DMS 273 (cell line): ENCODE measurements at regions not wholly inside any gene's neighbourhood (a gene's known extent, or its start where the extent isn't known, plus 50 kb on each side); places are given as distances from the start of the nearest gene placed in this dataset.

Source experiments
- DNase-seq: peaks from one replicate; lab custom pipeline; 2025; ENCODE audit not compliant: unreplicated experiment; lab: John Stamatoyannopoulos, UW

GRCh38 chr18:24875286-24875685, 414.8 kb downstream of the HRH4 start:
- no peak for DNase-seq

DNA sequence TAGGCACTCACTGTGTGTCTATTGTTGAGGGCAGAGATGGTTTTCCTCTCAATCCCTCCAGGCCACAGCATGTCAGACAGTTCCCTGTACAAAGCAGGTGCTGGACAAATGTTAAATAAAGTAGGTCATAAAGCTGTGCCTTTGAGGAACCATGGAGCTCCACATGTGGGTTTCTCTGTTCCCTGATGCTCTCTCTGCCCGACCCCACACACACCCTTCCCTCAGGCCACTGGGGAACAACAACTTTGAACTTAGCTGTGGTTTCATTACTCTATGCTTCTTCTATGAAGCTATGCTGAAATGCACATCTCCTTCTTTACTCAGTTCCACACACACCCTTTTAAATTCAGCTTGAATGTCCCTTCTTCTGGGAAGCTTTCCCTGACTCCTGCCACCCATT, 415.3 kb downstream of the HRH4 start:
- DNase-seq: no peak

- no peak for DNase-seq
These were observed 415.8 kb downstream of the HRH4 start for GRCh38 chr18:24876266-24876665.

DNA sequence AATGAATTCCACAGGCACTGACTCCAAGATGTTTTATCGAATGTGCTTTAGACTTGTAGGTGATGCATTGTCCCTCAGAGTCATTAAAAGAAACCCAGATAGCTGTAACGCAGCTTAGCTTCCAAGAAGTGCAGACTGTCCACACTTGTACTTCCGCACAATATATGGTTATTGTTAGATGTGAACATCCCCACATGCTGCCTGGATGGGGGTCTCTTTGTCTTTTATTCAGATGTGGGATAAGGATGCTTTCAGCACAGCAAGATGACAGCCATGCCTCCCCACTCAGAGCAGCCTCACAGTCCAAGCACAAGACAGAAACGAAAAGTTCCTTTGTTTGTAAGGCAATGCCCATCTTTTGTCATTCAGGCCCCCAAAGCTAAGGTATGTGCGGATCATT, 416.6 kb downstream of the HRH4 start:
- no peak for DNase-seq

DNA sequence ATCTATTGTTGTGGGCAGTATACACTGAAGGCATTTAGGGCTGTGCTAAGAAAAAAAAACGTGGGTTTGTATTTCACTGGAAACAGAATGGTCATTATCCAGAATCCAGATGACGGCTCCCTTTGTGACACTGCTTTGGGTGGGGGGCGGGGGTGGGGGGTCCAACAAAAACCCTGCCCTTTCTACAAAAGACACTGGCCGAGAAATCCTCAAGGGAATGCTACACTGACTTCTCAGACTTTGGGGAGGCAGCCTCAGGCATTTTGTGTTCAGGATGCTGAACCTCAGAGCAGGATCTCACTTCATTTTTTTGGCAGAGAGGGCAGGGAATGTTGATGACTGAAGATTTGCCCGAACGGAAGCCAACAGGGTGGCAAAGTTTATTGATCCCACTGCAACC, 417.1 kb downstream of the HRH4 start:
- no peak for DNase-seq

GRCh38 chr18:24878289-24878688, 417.9 kb downstream of the HRH4 start:
- DNase-seq: peak; percentile 72

GRCh38 chr18:24885276-24885675, 424.8 kb downstream of the HRH4 start:
- no peak for DNase-seq

DNA sequence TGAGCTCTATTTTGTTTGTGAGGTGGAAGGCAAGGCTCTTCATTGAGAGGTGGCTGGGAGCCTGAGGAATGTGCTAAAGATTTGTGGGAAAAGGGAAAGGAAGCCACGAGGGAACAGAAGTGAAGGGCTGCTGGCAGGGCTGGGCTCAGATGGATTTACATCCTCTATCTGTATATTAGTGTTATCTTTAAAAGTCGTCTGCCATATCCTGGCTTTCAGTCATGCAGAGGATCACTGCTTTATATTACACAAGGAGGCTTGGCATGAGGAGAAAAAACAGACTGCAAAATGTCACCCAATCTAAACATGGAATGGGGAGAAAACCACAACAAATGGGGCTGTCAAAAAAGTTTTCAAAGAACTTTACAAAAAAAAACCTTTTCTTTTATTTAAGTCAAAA, 434.4 kb downstream of the HRH4 start:
- DNase-seq: no peak

DNA sequence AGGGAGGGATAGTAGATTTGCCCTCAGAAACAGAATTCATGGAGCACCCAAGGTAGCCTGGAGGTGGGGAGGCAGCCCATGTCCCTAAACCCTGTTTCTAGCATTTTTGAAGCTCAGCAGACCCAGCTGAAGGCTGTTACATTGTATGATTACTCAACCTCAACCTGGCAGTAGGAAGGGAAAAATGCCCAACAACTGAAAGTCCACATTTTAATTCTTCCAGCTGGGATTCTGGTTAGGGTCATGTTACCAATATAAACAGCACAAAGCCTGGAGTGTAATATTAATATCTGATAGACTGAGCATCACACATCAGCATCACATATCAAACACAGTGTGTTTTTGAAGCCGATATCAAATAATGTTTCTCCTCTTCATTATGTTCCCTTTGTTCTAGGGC, 437.0 kb downstream of the HRH4 start:
- no peak for DNase-seq

DNA sequence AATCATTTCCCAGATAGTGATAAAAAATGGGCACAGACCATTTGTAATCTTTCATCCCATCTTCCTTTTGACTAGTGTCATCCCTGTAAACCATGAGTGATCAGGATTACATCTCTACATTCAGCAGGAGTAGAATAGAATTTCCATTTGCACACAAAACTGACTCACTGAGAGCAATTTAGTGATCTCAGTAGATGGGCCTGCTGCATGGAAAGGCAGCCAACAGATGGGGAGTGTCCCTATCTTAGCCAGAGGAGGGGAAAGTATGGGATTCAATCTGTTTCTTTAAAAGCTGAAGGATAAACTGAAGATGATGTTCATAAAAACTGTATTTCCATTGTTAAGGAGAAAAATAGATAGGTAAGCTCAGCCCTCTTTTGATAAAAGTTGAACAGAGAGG, 441.7 kb downstream of the ZNF521 start:
- no peak for DNase-seq

- DNase-seq: peak; percentile 19
These were observed 438.3 kb downstream of the ZNF521 start for GRCh38 chr18:24913507-24914170.

DNA sequence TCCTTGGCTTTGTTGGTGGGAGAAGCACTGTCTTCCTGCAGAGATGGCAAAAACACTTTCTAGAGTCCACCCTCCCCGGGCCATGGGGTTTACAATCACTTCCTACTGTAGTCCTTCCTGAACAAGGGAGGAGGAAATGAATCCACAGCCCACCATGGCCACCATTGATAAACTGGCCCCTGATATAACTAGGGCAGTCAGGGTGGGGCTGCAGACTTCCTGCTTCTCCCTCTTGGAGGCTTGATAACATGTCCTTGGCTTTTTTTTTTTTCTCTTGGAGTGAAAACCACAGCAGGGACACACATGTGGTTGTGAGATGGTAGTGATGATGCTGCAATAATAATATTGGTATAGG, 437.8 kb downstream of the ZNF521 start:
- DNase-seq: no peak

- DNase-seq: no peak
These were observed 437.3 kb downstream of the ZNF521 start for GRCh38 chr18:24914685-24915084.

DNA sequence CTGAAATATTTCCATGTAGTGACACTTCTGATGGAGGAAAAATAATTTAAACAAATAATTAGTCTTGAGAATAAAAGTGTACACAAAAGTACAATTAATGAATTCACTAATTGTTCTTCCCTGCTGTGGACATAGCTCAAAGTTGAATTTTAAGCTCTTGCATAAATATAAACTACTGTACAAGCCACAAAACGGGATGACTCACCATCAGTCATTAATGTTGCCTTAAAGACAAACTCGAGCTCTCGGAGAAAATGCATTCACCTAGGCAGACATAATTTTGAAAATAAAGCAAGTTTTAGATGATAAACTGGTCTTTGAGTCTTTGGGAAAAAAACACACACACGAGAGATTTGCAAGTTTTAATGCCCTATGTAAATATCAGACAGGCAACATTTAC, 436.4 kb downstream of the ZNF521 start:
- DNase-seq: no peak

DNA sequence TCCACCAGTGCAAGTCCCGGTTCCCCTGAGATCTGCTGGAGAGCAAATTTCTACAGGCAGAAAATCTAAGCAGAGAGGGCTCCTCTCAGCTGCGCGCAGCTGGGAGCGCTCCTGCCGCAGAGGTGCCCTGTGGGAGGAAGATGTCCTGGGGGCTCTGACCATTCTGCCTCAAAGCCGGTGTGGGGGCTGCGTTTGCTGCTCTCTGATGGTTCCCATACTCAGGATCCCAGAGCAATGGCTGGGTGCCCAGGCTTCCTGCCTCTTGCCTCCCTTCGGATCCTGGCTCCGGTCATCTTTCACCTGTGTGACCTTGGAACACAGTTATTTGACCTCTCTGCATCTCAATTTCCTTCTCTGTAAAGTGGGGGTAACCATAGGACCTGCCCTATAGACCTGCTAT, 434.2 kb downstream of the ZNF521 start:
- DNase-seq: no peak

GRCh38 chr18:24918257-24918656, 433.7 kb downstream of the ZNF521 start:
- no peak for DNase-seq

- DNase-seq: no peak
These were observed 432.7 kb downstream of the ZNF521 start for GRCh38 chr18:24919181-24919797.

- DNase-seq: no peak
These were observed 429.5 kb downstream of the ZNF521 start for GRCh38 chr18:24922491-24922890.

GRCh38 chr18:24923138-24923537, 428.8 kb downstream of the ZNF521 start:
- no peak for DNase-seq

GRCh38 chr18:24924066-24924716, 427.8 kb downstream of the ZNF521 start:
- no peak for DNase-seq

- no peak for DNase-seq
These were observed 425.3 kb downstream of the ZNF521 start for GRCh38 chr18:24926649-24927048.

- peak; percentile 15 for DNase-seq
These were observed 423.6 kb downstream of the ZNF521 start for GRCh38 chr18:24928301-24928878.
